GM21529 (cell line): ENCODE measurements at regions not wholly inside any gene's neighbourhood (a gene's known extent, or its start where the extent isn't known, plus 50 kb on each side); places are given as distances from the start of the nearest gene placed in this dataset.
"Not testable (repeated sequence)": the region's sequence is repeated elsewhere in the genome, so short reads cannot be mapped to it uniquely, and the experiment has no call there.

Experiments used
- ATAC-seq: cut with Tn5 transposase; IDR thresholded peaks from one replicate; pipeline ENCODE4 v1.9.1; 2021; ENCODE audit not compliant: unreplicated experiment

- no peak for ATAC-seq
Observed at GRCh38 chr10:62585211-62585775, 211.1 kb downstream of the ZNF365 start.

GRCh38 chr10:62587011-62587410 is 212.8 kb downstream of the ZNF365 start:
- no peak for ATAC-seq

- ATAC-seq, result no peak
Observed at GRCh38 chr10:62588116-62588515, 213.9 kb downstream of the ZNF365 start.

- no peak for ATAC-seq
Observed at GRCh38 chr10:62589689-62590088, 214.8 kb upstream of the ADO start.

GRCh38 chr10:62590306-62590705 is 214.2 kb upstream of the ADO start:
- no peak for ATAC-seq

GRCh38 chr10:62594093-62594520 is 210.4 kb upstream of the ADO start:
- peak; percentile 88 for ATAC-seq

- no peak for ATAC-seq
Observed at GRCh38 chr10:62597226-62597625, 207.3 kb upstream of the ADO start.

GRCh38 chr10:62599161-62599560 is 205.4 kb upstream of the ADO start:
- no peak for ATAC-seq

- not testable (repeated sequence) for ATAC-seq
Observed at GRCh38 chr10:62606551-62606950, 198.0 kb upstream of the ADO start.

- not testable (repeated sequence) for ATAC-seq
Observed at GRCh38 chr10:62608189-62608875, 196.2 kb upstream of the ADO start.

GRCh38 chr10:62610649-62611229 is 193.8 kb upstream of the ADO start:
- peak; percentile 68 for ATAC-seq

- no peak for ATAC-seq
Observed at GRCh38 chr10:62613424-62613823, 191.1 kb upstream of the ADO start.

- ATAC-seq, result no peak
Observed at GRCh38 chr10:62613859-62614258, 190.7 kb upstream of the ADO start.

- ATAC-seq, result peak; percentile 65
Observed at GRCh38 chr10:62614389-62615157, 189.9 kb upstream of the ADO start.

- no peak for ATAC-seq
Observed at GRCh38 chr10:62616885-62617590, 187.5 kb upstream of the ADO start.

GRCh38 chr10:62617652-62618051 is 186.9 kb upstream of the ADO start:
- no peak for ATAC-seq

GRCh38 chr10:62618054-62618453 is 186.5 kb upstream of the ADO start:
- no peak for ATAC-seq

GRCh38 chr10:62618576-62619412 is 185.7 kb upstream of the ADO start:
- peak; percentile 42 for ATAC-seq

GRCh38 chr10:62619413-62619738 is 185.1 kb upstream of the ADO start:
- ATAC-seq, result no peak

GRCh38 chr10:62620491-62620890 is 184.0 kb upstream of the ADO start:
- no peak for ATAC-seq
